IMR-90 (cell line): ENCODE measurements at regions not wholly inside any gene's neighbourhood (a gene's known extent, or its start where the extent isn't known, plus 50 kb on each side); places are given as distances from the start of the nearest gene placed in this dataset.
"Not testable (repeated sequence)": the region's sequence is repeated elsewhere in the genome, so short reads cannot be mapped to it uniquely, and the experiment has no call there.

Experiments
- ATAC-seq: fragments of 200-7000 bp; cut with Tn5 transposase; 2 replicates; pipeline ENCODE4 v1.9.1; 2020; ENCODE audit warnings: low read depth, mild to moderate bottlenecking, moderate library complexity
- BruUV-seq: library from RNA; stranded (reverse); fragments of 400-500 nt; replicated peaks from 2 replicates; lab custom pipeline; 2021; lab: Mats Ljungman, UMichigan
- CTCF ChIA-PET: fragments of 300-600 bp; formaldehyde crosslinking; extraction: SDS; loops from one replicate; lab custom pipeline; 2021; ENCODE audit warnings: antibody characterized with exemption; lab: Yijun Ruan, JAX
- POLR2A ChIA-PET: fragments of 300-600 bp; sonication (Branson Sonifier 250); formaldehyde crosslinking; loops from one replicate; lab custom pipeline; 2022; ENCODE audit warnings: antibody characterized with exemption; ENCODE audit not compliant: unreplicated experiment; lab: Charles Lee
- DNase-seq: peaks from one replicate; pipeline ENCODE4 v3.0.0; 2013
- H2AFZ ChIP-seq: replicated peaks from 2 replicates; pipeline ENCODE3; 2013; ENCODE audit warnings: low read length, mild to moderate bottlenecking; ENCODE audit not compliant: poor library complexity
- H2AK5ac ChIP-seq: 2 replicates; pipeline ENCODE4 v1.6.1; 2013; ENCODE audit warnings: low read depth, low read length, inconsistent platforms
- H2AK9ac ChIP-seq: replicated peaks from 2 replicates; pipeline ENCODE3; 2013; ENCODE audit warnings: mild to moderate bottlenecking, low read depth, low read length, moderate library complexity; ENCODE audit not compliant: poor library complexity
- H2BK120ac ChIP-seq: 2 replicates; pipeline ENCODE4 v1.6.1; 2013; ENCODE audit warnings: low read depth, low read length, inconsistent platforms
- H2BK15ac ChIP-seq: 3 replicates; pipeline ENCODE4 v1.6.1; 2013; ENCODE audit warnings: low read depth, low read length, inconsistent platforms
- H2BK20ac ChIP-seq: 2 replicates; pipeline ENCODE4 v1.6.1; 2013; ENCODE audit warnings: low read depth, mild to moderate bottlenecking, inconsistent platforms, low read length, moderate library complexity
- H2BK5ac ChIP-seq: 2 replicates; pipeline ENCODE4 v1.6.1; 2013; ENCODE audit warnings: mild to moderate bottlenecking, low read depth, low read length, inconsistent platforms; ENCODE audit not compliant: poor library complexity, severe bottlenecking
- H3K14ac ChIP-seq: replicated peaks from 2 replicates; pipeline ENCODE4 v1.6.1; 2013; ENCODE audit warnings: low read depth, low read length, inconsistent platforms
- H3K18ac ChIP-seq: 2 replicates; pipeline ENCODE4 v1.6.1; 2013; ENCODE audit warnings: low read depth, low read length, control low read depth
- H3K23ac ChIP-seq: 2 replicates; pipeline ENCODE4 v1.6.1; 2013; ENCODE audit warnings: low read depth, low read length, inconsistent platforms
- H3K27ac ChIP-seq: 2 replicates; pipeline ENCODE4 v1.5.1; 2013; ENCODE audit warnings: mild to moderate bottlenecking, control low read depth, low read length; ENCODE audit not compliant: insufficient read depth
- H3K27me3 ChIP-seq: 2 replicates; pipeline ENCODE4 v1.6.1; 2013; ENCODE audit warnings: low read length; ENCODE audit not compliant: control insufficient read depth, insufficient read depth
- H3K36me3 ChIP-seq: 2 replicates; pipeline ENCODE4 v1.6.1; 2013; ENCODE audit warnings: low read length, mixed read lengths; ENCODE audit not compliant: control insufficient read depth, insufficient read depth
- H3K4ac ChIP-seq: 2 replicates; pipeline ENCODE4 v1.6.1; 2013; ENCODE audit warnings: low read depth, low read length, inconsistent platforms
- H3K4me1 ChIP-seq: 2 replicates; pipeline ENCODE4 v1.6.1; 2013; ENCODE audit warnings: low read length, mixed read lengths; ENCODE audit not compliant: control insufficient read depth, insufficient read depth
- H3K4me2 ChIP-seq: 2 replicates; pipeline ENCODE4 v1.6.1; 2013; ENCODE audit warnings: low read depth, mild to moderate bottlenecking, control low read depth, low read length, moderate library complexity
- H3K4me3 ChIP-seq: 2 replicates; pipeline ENCODE4 v1.5.1; 2013; ENCODE audit warnings: low read depth, mild to moderate bottlenecking, control low read depth, low read length, moderate library complexity; ENCODE audit not compliant: insufficient read depth
- H3K56ac ChIP-seq: 2 replicates; pipeline ENCODE4 v1.6.1; 2013; ENCODE audit warnings: low read length, inconsistent platforms; ENCODE audit not compliant: insufficient read depth; ENCODE audit errors: extremely low read depth
- H3K79me1 ChIP-seq, 2 experiments: 2 replicates each; pipeline ENCODE4 v1.6.1; 2013; ENCODE audit warnings: low read length in 2 of 2, inconsistent platforms in 1 of 2, low read depth in 1 of 2
- H3K9ac ChIP-seq: 2 replicates; pipeline ENCODE4 v1.6.1; 2013; ENCODE audit warnings: low read depth, low read length, control low read depth
- H3K9me1 ChIP-seq: 2 replicates; pipeline ENCODE4 v1.6.1; 2013; ENCODE audit warnings: low read length, inconsistent platforms; ENCODE audit not compliant: insufficient read depth
- H3K9me3 ChIP-seq: 2 replicates; pipeline ENCODE4 v1.6.1; 2013; ENCODE audit warnings: low read length; ENCODE audit not compliant: control insufficient read depth, insufficient read depth
- H4K20me1 ChIP-seq: 2 replicates; pipeline ENCODE4 v1.6.1; 2013; ENCODE audit warnings: low read length, inconsistent platforms; ENCODE audit not compliant: insufficient read depth
- H4K5ac ChIP-seq: 2 replicates; pipeline ENCODE4 v1.6.1; 2013; ENCODE audit warnings: mild to moderate bottlenecking, low read depth, low read length, control low read depth
- H4K8ac ChIP-seq, 2 experiments: 2 replicates each; pipeline ENCODE4 v1.6.1; 2013; ENCODE audit warnings: low read depth in 2 of 2, low read length in 2 of 2, control low read depth in 1 of 2, inconsistent platforms in 1 of 2
- H4K91ac ChIP-seq: 2 replicates; pipeline ENCODE4 v1.6.1; 2013; ENCODE audit warnings: low read depth, low read length, inconsistent platforms; ENCODE audit not compliant: insufficient read depth
- WGBS, 2 experiments: methylation state at CpG; one replicate each; pipeline versions ENCODE4 v1.1.5 to v1.1.7; 2013; ENCODE audit warnings: missing lambda C conversion rate in 2 of 2; ENCODE audit not compliant: insufficient read length in 1 of 2; ENCODE audit errors: extremely low coverage in 2 of 2; 5-methylcytosine and 5-hydroxymethylcytosine counted together
- dilution Hi-C: fragments of 300-500 bp; cut with HindIII; formaldehyde crosslinking; loops from one replicate; pipeline ENCODE4 v1.14.3; 2018; ENCODE audit warnings: low sequenced_read_pairs; ENCODE audit not compliant: unreplicated experiment
- in situ Hi-C: fragments of 300-500 bp; cut with MboI; formaldehyde crosslinking; loops from 3 replicates; pipeline ENCODE4 v1.14.3; 2019; ENCODE audit warnings: low sequenced_read_pairs, inconsistent platforms, mixed read lengths
- intact Hi-C: fragments of 100-400 bp; cut with micrococcal nuclease; formaldehyde crosslinking; loops from 2 replicates; pipeline ENCODE4 v1.10.0; 2022

DNA sequence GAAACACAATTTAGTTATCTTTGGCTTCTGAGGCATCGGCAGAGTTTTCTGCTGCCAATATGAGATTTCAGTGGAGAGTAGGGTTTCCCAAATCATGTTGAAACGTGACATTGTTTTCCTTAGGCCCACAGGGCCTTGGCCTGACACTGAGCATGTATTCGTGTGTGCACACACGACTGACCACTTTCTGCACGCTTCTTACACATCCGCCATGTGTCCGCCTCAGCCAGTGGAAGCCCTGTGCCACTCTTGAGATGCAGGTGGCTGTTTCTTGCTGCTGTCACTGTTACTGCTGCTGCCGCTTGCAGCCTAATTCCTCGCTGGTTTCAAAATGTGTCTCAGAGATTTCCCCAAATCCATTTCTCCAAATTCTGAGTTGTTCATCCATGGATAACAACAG lies 299.6 kb upstream of the PLGLB1 start:
- H3K56ac ChIP-seq, H3K14ac ChIP-seq, H3K23ac ChIP-seq, H3K36me3 ChIP-seq, dilution Hi-C loops, H3K27ac ChIP-seq, H3K18ac ChIP-seq, intact Hi-C loops, H4K20me1 ChIP-seq, H2BK5ac ChIP-seq, H2AK9ac ChIP-seq, H3K9ac ChIP-seq, H2BK15ac ChIP-seq, ATAC-seq, H4K91ac ChIP-seq, DNase-seq, H3K9me1 ChIP-seq, H3K79me1 ChIP-seq, H4K5ac ChIP-seq, CTCF ChIA-PET, H3K9me3 ChIP-seq, in situ Hi-C loops, BruUV-seq, H2AFZ ChIP-seq, H4K8ac ChIP-seq, H3K27me3 ChIP-seq, H3K4me2 ChIP-seq, H3K4me3 ChIP-seq, POLR2A ChIA-PET: not testable (repeated sequence)
- peaks cover 14% of the 10 kb centered on the region for H3K4me1 ChIP-seq
- peak overlapping the region; percentile 56; the same call in 1 of the 2 replicates for H3K4ac ChIP-seq
- peak overlapping the region; percentile 40; the same call in 1 of the 2 replicates for H2BK120ac ChIP-seq
- WGBS, 2 experiments: no CpG with 5 or more reads among the region's 9 CpGs
- H2BK20ac ChIP-seq: 0 out of 2 replicates have a peak overlapping the region, but pooled peaks have one; percentile 53
- H2AK5ac ChIP-seq: peak overlapping the region; percentile 82; the same call in 1 of the 2 replicates

DNA sequence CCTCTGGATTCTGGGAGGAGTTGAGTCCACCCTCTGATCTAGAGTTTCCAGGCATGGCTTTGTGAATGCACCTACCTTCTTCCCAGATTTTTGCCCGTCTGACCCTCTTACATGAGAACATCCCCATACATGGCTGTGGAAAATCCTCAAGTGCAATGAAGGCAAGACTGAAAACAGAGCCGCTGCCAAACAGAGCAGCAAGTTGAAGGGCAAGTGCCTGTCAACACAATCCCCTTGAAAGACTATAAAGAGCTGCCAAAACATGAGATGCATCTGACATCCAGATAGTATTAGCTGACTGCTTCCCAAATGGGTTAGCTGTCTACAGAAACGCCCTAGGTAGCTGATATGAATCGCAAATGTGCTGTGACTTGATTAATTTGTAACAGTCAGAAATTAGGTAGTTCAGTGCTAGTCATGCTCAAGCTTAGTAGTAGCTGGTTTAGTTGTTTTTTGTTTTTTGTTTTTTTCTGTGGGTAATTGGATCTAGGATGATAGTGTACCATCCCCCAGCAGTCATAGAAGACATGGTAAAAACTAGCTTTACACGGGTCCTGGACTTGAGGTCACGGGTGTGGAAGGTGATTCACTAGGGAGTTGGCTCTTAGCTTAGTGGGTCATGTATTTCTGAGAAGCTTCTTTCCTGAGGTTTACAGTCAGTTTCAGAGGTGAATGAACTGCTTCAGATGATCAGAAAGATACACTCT lies 302.8 kb upstream of the PLGLB1 start:
- Histone ChIP-seq H3K4me1 (peaks cover 13% of the 10 kb centered on the region), H3K18ac (peak overlapping the region; percentile 72), H3K4ac (peak overlapping the region; percentile 30), H3K23ac (peak overlapping the region; percentile 66; the same call in 1 of the 2 replicates), H2BK20ac (peak overlapping the region; percentile 72), H2BK120ac (peak overlapping the region; percentile 67), H3K27ac (peak overlapping the region; percentile 77), H2BK5ac (peak overlapping the region; percentile 66), H4K91ac (peak overlapping the region; percentile 94), H2BK15ac (peak overlapping the region; percentile 75; the same call in 1 of the 3 replicates), H2AK5ac (peak overlapping the region; percentile 56; the same call in 1 of the 2 replicates), H4K5ac (peak overlapping the region; percentile 26), H3K14ac (0 out of 2 replicates have a peak overlapping the region, but pooled peaks have one; percentile 59), H4K8ac (peak overlapping the region; percentile 57 to 80; a peak in 3 of 4 replicates), H3K4me2 (peak overlapping the region; percentile 71; the same call in 1 of the 2 replicates)
- H3K56ac ChIP-seq, H3K9ac ChIP-seq, H3K27me3 ChIP-seq, H3K4me3 ChIP-seq, H2AK9ac ChIP-seq, H2AFZ ChIP-seq, POLR2A ChIA-PET, H3K9me1 ChIP-seq, BruUV-seq, H3K36me3 ChIP-seq, H4K20me1 ChIP-seq, H3K79me1 ChIP-seq, DNase-seq, intact Hi-C loops, H3K9me3 ChIP-seq, in situ Hi-C loops, dilution Hi-C loops, CTCF ChIA-PET: not testable (repeated sequence)
- peak; percentile 64 for ATAC-seq
- no CpG with 5 or more reads among the region's 6 CpGs for WGBS, 2 experiments
